Femur (tissue), 1 donor: ENCODE measurements at regions not wholly inside any gene's neighbourhood (a gene's known extent, or its start where the extent isn't known, plus 50 kb on each side); places are given as distances from the start of the nearest gene placed in this dataset.
"Not testable (repeated sequence)": the region's sequence is repeated elsewhere in the genome, so short reads cannot be mapped to it uniquely, and the experiment has no call there.

ENCODE experiments used
- DNase-seq: peaks from one replicate; pipeline ENCODE4 v3.0.0-alpha.2; 2017

GRCh38 chr6:14401246-14401645, 283.7 kb downstream of the CD83 start:
- DNase-seq: no peak

GRCh38 chr6:14406614-14407331, 289.2 kb downstream of the CD83 start:
- DNase-seq: no peak

GRCh38 chr6:14408446-14408845, 290.9 kb downstream of the CD83 start:
- no peak for DNase-seq

DNA sequence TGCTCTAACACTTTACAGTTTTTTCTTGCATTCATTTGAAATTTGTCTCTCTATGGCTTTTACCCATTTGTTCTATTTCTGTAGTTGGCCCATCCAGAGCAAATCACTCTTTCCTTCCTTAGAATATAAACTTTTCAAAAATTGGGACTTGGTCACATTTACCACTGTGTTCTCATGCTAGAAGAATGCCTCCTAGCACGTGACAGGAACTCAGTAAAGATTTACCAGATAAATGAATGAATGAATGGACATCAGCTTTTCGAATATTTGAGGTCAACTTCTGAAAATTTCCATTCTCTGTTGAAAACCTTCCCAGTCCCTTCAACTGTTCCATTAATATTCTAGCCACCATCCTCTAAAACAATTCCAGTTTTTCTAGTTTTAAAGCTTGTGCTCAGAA, 294.5 kb downstream of the CD83 start:
- no peak for DNase-seq

GRCh38 chr6:14415452-14415851, 297.9 kb downstream of the CD83 start:
- DNase-seq: no peak

GRCh38 chr6:14417377-14417776, 299.8 kb downstream of the CD83 start:
- no peak for DNase-seq

DNA sequence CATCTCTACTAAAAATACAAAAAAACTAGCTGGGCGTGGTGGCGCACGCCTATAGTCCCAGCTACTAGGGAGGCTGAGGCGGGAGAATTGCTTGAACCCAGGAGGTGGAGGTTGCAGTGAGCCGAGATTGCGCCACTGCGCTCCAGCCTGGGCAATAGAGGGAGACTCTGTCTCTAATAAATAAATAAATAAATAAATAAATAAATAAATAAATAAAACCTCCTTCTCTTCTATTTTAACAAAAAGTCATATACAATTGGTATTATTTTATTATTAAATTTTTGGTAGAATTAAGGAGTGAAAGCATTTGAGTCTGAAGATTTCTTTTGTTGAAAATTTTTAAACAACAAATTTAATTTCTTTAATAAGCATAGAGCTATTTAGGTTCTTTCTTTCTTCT, 301.7 kb downstream of the CD83 start:
- DNase-seq: not testable (repeated sequence)

DNA sequence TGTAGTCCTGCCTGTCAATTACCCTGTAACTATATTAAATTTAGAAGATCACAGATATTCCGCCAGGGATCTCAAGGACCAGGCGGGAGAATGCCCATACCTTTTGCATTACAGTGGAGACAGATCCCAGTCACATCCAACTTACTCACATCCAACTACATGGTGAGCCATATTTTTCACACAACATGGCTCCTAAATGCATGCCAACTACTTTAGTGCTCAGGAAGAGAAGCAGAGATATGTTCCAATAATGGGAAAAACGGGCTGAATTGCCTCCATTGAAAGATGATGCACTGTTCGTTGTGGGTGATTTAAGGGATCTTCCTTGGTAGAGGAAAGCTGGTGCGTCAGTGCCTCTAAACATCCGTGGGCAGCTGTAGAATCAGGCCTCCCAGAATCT, 304.5 kb downstream of the CD83 start:
- DNase-seq: no peak

- no peak for DNase-seq
Measured at GRCh38 chr6:14422917-14423316, 305.3 kb downstream of the CD83 start.

DNA sequence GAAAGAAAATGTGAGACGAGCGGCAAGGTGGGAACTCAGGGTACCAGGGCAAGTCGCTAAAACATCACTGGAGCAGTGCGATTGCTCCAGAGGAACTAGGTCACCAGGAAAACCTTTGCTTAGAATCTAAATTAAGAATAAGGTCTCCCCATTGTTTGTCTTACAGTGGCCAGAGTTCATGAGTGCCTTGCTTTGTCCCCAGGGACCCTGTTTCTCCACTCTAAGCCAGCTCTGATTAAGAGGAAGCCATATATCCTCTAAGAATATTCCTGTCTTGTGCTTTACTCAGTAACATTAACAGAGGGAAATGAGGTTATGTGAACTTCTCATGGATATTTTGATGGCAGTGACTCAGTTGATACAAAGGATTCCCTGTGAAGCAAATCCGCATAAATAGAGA, 305.8 kb downstream of the CD83 start:
- DNase-seq: no peak

DNA sequence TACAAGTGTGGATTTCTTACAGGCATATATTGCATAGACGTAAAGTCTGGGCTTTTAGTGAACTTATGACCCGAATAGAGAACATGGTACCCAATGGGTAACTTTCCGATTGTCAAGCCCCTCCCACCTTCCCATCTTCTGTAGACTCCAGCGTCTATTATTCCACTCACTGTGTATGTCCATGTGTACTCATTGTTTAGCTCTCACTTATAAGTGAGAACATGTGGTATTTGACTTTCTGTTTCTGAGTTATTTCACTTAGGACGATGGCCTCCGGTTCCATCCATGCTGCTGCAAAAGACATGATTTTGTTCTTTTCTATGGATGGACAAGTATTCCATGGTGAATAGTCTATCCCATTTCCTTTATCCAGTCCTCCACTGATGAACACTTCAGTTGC, 306.4 kb downstream of the CD83 start:
- no peak for DNase-seq

DNA sequence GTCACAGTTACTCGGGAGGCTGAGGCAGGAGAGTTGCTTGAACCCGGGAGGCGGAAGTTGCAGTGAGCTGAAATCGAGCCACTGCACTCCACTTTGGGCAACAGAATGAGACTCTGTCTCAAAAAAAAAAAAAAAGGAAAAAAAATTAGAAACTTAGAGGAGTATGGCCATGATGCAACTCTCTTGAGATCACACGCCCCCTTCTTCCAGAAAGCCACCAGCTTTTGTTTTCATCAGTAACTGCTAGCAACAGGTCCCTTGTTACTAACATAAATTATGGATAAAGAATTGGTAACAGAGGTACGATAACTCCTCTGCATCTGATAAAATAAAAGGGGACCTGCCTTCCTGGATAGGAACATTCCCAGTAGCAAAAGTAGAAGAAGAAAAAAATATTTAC, 308.2 kb downstream of the CD83 start:
- no peak for DNase-seq

GRCh38 chr6:14426281-14426680, 308.7 kb downstream of the CD83 start:
- DNase-seq: no peak

DNA sequence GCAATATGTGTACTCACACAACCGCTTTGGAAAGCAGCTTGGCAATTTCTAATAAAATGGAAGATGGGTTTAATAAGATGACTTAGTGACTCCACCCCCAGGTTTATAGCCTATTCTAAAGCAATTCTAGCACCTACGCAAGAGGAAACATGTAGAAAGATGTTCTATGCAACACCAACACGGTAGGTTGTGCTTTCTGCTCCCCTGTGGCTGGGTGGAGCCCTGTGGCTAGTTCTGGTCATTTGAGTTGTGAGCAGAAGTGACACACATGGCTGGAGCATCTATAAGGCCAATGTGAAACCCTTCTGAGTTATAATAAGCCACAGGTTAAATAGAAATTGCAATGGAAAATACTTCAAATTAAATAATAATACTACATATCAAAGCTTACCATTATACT, 310.7 kb downstream of the CD83 start:
- no peak for DNase-seq

- DNase-seq: no peak
Measured at GRCh38 chr6:14429396-14429795, 311.8 kb downstream of the CD83 start.

- DNase-seq: no peak
Measured at GRCh38 chr6:14430218-14430617, 312.6 kb downstream of the CD83 start.

GRCh38 chr6:14431385-14432330, 314.1 kb downstream of the CD83 start:
- peak; percentile 49 for DNase-seq

DNA sequence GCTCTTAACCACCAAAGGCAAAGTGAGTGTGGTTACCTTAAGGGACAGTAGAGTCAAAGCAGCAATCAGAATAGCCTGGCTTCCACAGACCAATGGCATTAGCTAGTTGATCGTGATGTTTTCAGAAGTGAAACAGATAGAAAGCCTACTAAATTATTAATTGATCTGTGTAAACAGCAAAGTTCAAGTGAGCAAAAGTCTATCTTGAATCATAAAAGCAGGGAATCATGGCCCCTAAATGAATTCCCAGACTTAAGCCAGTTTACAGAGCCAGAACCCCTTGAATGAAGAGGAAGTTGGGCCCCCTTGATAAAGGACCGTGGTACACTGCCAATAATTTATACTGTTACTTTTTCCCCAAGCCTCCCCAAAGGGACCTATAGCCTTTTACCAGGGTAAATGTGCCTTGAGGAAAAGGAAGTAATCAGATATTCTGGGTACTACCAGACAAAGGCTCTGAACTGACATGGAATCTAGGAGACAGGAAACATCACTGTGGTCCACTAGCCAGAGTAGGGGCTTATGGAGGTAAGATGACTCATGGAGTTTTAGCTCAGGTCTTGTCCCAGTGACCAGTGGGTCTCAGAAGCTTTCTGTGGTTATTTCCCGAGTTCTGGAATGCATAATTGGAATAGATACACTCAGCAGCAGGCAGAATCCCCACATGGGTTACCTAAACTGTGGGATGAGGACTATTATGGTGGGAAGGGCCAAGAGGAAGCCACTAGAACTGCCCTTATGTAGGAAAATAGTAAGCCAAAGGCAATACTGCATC, 317.5 kb downstream of the CD83 start:
- DNase-seq: no peak

DNA sequence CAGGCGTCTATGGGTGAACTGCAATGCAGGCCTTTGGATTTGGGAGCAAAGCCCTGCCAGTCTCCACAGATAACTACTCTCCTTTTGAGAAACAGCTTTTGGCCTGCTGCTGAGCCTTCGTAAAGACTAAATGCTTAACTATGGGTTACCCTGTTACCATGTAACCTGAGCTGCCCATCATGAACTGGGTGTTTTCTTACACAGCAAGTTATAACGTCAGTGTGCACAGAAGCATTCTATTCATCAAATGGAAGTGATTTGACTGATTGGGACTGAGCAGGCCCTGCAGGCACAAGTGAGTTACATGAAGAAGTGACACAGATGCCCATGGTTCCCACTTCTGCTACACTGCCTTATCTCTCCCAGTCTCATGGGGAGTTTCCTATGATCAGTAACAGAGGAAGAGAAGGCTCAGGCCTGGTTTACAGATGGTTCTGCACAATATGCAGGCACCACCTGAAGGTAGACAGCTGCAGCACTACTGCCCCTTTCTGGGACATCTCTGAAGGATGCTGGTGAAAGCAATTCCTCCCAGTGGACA, 319.1 kb downstream of the CD83 start:
- DNase-seq: no peak

DNA sequence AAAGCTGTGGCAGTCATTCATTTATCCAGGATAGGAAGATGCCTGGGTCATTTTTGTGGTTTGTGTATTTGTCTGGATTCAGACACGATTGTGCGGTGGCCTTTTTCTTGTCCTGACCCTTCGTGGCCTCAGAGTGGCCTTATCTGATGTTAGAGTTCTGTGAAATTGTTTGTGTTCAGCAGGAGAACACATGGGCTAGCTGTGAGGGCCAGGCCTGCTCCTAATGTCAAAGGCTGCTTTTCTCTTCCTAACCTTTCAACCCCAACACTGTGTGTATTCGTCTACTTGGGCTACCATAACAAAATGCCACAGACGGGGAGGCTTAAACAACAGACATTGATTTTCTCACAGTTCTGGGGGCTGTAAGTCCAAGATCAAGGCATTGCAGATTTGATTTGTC, 321.8 kb downstream of the CD83 start:
- DNase-seq: no peak

DNA sequence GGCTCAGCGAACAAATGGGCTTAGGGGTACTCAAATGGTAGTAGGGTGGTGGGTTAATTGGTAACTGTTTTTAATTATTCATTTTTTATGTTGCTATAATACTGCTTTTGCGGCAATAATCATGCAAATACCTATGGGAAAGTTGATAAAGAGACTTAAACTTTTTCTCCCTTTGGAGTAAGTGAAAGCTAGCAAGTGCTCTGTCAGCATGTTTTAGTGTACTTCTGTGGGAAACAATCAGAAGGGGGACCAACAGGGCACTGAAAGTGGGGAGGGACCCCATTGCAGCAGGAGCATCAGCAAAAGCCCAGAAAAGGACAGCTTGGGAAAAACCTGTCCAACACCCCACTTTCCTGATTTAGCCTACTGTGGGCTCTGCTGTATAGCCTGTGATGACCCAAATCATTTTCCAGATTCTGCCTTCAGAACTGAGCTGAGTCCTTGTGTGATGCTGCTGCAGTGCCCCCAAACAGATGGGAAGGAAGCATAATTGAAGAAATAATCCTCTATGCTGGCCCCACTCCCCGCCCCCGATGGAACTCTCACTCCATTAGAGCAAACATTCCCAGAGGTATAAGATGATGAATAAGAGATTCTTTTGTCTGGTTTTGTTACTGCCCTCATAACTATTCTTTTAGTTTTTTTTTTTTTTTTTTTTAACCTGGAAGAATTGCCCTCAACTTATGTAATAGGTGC, 322.8 kb downstream of the CD83 start:
- DNase-seq: no peak
